AG04450 (cell line): ENCODE measurements at regions not wholly inside any gene's neighbourhood (a gene's known extent, or its start where the extent isn't known, plus 50 kb on each side); places are given as distances from the start of the nearest gene placed in this dataset.

Experiments used
- CTCF ChIA-PET: fragments of 300-600, 350-600 bp; formaldehyde crosslinking; extraction: SDS; loops from one replicate; lab custom pipeline; 2022; ENCODE audit warnings: antibody characterized with exemption, inconsistent platforms; lab: Charles Lee
- POLR2A ChIA-PET: fragments of 350-600 bp; formaldehyde crosslinking; extraction: SDS; loops from one replicate; lab custom pipeline; 2021; ENCODE audit warnings: antibody characterized with exemption, inconsistent platforms; lab: Yijun Ruan, JAX
- DNase-seq: peaks from one replicate; pipeline ENCODE4 v3.0.0-alpha.2; 2011; ENCODE audit warnings: low read depth, low spot score
- H3K27ac ChIP-seq: one replicate; pipeline ENCODE4 v1.5.1; 2012; ENCODE audit warnings: low read depth, low read length, control low read depth
- H3K27me3 ChIP-seq: one replicate; pipeline ENCODE4 v1.6.0; 2012; ENCODE audit warnings: low read length; ENCODE audit not compliant: control insufficient read depth, insufficient read depth
- H3K4me3 ChIP-seq: 2 replicates; pipeline ENCODE4 v1.5.1; 2011; ENCODE audit warnings: mild to moderate bottlenecking, low read depth, low read length, control low read depth
- H3K9me3 ChIP-seq: 2 replicates; pipeline ENCODE4 v1.5.1; 2012; ENCODE audit warnings: low read length; ENCODE audit not compliant: control insufficient read depth, insufficient read depth
- TF ChIP-seq, protein P1 (sequence below): IDR thresholded peaks from 2 replicates; pipeline ENCODE4 v1.5.1; 2011; ENCODE audit warnings: low read depth, low read length, control low read depth, inconsistent platforms

DNA sequence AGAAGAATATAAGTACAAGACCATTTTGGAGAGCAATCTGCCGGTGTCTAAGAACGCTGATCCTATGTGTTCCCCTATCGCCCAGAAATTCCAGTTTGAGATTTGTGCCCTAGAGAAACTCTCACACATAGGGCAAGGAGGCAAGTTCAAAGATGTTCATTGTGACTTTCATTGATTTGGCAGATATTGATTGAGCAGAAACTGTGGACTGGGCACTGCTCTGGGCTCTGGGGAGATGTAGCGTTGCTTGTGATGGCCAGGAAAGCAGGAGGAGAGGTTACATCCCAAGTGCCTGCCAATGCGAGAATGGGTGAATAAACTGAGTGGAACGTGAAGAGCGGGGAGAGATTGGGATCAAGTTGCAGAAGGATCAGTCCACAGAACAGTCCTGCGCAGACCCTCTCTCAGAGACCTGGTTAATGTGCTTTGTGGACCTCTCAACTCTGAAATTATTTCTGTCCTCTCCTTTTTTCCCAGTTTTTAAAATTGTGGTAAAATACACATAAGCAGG lies 123.9 kb upstream of the PEG3 start:
- CTCF ChIA-PET, result no interaction called here
- Histone ChIP-seq H3K4me3 (no peak overlapping the region), H3K9me3 (peaks cover 66% of the 10 kb centered on the region), H3K27ac (no peak overlapping the region), H3K27me3 (no peaks in the 10 kb centered on the region)
- POLR2A ChIA-PET, result no interaction called here
- no peak for DNase-seq
- TF ChIP-seq, protein P1, sequence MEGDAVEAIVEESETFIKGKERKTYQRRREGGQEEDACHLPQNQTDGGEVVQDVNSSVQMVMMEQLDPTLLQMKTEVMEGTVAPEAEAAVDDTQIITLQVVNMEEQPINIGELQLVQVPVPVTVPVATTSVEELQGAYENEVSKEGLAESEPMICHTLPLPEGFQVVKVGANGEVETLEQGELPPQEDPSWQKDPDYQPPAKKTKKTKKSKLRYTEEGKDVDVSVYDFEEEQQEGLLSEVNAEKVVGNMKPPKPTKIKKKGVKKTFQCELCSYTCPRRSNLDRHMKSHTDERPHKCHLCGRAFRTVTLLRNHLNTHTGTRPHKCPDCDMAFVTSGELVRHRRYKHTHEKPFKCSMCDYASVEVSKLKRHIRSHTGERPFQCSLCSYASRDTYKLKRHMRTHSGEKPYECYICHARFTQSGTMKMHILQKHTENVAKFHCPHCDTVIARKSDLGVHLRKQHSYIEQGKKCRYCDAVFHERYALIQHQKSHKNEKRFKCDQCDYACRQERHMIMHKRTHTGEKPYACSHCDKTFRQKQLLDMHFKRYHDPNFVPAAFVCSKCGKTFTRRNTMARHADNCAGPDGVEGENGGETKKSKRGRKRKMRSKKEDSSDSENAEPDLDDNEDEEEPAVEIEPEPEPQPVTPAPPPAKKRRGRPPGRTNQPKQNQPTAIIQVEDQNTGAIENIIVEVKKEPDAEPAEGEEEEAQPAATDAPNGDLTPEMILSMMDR, result no peak

DNA sequence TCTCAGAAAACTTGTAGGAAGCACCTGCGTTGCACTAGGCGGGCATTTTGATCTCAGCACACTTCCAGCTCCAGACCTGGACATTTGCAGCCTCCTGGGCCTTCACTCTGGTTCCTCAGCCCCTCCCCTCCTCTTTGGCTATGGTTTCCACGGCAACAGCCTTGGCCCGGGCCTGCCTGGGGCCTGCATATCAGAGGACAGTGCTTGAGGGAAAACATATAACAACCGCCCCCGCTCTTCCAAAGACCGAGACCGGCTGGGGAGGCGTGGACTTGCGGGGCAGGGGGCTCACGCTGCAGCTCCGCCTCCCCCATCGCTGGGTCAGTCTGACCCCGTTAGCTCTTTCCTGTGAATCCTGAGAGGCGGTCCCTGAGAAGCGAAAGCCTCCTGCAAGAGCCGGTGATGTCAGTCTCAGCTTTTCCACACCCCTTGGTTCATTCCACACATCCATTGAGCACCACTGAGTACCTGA lies 125.7 kb upstream of the PEG3 start:
- Histone ChIP-seq H3K4me3 (no peak overlapping the region), H3K9me3 (peaks cover 68% of the 10 kb centered on the region), H3K27me3 (no peaks in the 10 kb centered on the region), H3K27ac (no peak overlapping the region)
- POLR2A ChIA-PET, result no interaction called here
- CTCF ChIA-PET, result no interaction called here
- DNase-seq, result no peak
- TF ChIP-seq, protein P1, result no peak

DNA sequence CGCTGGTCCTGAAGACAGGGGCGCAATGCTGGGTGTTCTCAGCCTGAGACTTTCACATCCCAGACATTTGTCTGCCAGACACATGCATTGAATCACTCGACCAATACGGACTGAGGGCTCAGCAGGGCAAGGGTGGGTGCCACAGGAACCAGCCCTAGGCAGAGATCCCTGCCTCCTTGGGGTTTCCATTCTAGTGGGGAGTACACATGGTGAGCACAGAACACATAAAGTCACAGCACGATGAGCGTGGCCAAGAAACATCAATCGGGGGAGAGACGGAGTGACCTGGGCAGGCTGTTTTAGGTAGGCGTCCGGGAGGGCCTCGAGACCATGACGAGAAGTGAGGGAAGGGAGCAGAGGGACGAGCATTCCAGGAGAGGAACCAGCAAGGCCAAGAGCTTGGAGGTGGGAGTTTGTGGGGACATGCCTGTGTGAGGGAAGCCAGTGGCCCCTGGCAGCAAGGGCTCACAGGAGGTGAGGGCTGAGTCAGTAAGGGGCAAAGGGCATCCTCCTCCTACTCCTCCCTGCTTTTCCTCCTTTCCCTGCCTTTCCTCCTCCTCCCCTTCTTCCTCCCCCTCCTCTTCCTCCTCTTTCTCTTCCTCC lies 126.3 kb upstream of the PEG3 start:
- Histone ChIP-seq H3K9me3 (peaks cover 69% of the 10 kb centered on the region), H3K27ac (no peak overlapping the region), H3K27me3 (no peaks in the 10 kb centered on the region), H3K4me3 (no peak overlapping the region)
- ChIA-PET POLR2A (no interaction called here), CTCF (no interaction called here)
- TF ChIP-seq, protein P1, result no peak
- DNase-seq, result no peak

DNA sequence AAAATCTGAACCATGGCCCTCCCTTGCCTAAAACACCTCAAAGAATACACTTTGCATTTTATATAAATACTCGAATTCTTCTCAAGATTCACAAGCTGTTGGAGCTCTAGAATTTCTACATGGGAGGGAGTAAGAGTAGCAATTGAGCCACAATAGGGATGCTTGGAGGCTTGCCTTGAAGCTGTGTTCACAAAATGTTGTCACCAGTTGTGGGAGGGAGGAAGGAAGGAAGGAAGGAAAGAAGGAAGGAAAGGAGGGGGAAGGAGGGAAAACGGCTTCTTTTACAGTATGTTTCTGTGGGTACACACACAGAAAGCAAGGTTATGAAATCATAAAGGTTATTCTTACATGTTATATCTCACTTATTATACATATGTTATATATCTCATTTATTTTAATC lies 128.6 kb upstream of the PEG3 start:
- ChIA-PET POLR2A (no interaction called here), CTCF (no interaction called here)
- peaks cover 75% of the 10 kb centered on the region for H3K9me3 ChIP-seq
- no peak overlapping the region for H3K4me3 ChIP-seq
- TF ChIP-seq, protein P1, result no peak
- no peaks in the 10 kb centered on the region for H3K27me3 ChIP-seq
- H3K27ac ChIP-seq, result no peak overlapping the region
- DNase-seq, result no peak

DNA sequence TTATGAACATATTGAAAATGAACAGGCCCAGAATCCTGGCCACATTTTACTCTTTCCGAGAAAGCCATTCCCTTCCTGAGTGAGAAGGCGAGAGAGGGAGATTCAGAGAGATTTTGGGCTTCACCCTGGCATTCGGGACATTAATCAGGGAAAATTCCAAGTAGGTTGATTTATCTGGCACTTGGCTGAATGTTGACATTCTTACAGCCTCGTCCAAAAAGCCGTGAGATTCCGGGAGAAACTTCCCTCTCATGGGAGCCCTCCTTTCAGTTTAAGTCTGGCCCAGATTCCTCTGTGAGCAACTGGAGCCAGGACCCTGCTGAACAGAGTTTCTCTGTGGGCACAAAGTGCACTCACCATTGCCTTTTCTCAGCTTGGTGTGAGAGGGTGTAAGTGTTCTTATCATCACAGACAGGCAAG lies 129.2 kb upstream of the PEG3 start:
- DNase-seq, result no peak
- Histone ChIP-seq H3K9me3 (peaks cover 75% of the 10 kb centered on the region), H3K4me3 (no peak overlapping the region), H3K27ac (no peak overlapping the region), H3K27me3 (no peaks in the 10 kb centered on the region)
- TF ChIP-seq, protein P1, result no peak
- CTCF ChIA-PET, result no interaction called here
- POLR2A ChIA-PET, result no interaction called here
